Progenitor cell of endocrine pancreas (in vitro differentiated cells): ENCODE measurements at regions not wholly inside any gene's neighbourhood (a gene's known extent, or its start where the extent isn't known, plus 50 kb on each side); places are given as distances from the start of the nearest gene placed in this dataset.
"Not testable (repeated sequence)": the region's sequence is repeated elsewhere in the genome, so short reads cannot be mapped to it uniquely, and the experiment has no call there.

Experiments used
- DNase-seq: peaks from one replicate; pipeline ENCODE4 v3.0.0; 2021; ENCODE audit warnings: low spot score; ENCODE audit not compliant: unreplicated experiment
- H3K27ac Mint-ChIP-seq: 2 replicates; pipeline ENCODE4 v1.8.0; 2021; ENCODE audit warnings: mild to moderate bottlenecking, moderate library complexity, mixed read lengths
- H3K27me3 Mint-ChIP-seq: 2 replicates; pipeline ENCODE4 v1.8.0; 2021; ENCODE audit warnings: mixed read lengths
- H3K36me3 Mint-ChIP-seq: 2 replicates; pipeline ENCODE4 v1.8.0; 2022; ENCODE audit warnings: mixed read lengths; ENCODE audit not compliant: insufficient read depth
- H3K4me1 Mint-ChIP-seq: 2 replicates; pipeline ENCODE4 v1.8.0; 2021; ENCODE audit warnings: low read depth, mixed read lengths
- H3K4me3 Mint-ChIP-seq: 2 replicates; pipeline ENCODE4 v1.8.0; 2021; ENCODE audit warnings: low read depth, mild to moderate bottlenecking, moderate library complexity, mixed read lengths
- H3K9me3 Mint-ChIP-seq: 2 replicates; pipeline ENCODE4 v1.8.0; 2021; ENCODE audit warnings: low read depth, mixed read lengths
- CTCF ChIP-seq: fragments of 200-600 bp; sonication (generic); IDR thresholded peaks from one replicate; pipeline ENCODE4 v1.5.0; 2021; ENCODE audit warnings: antibody characterized with exemption, mild to moderate bottlenecking; ENCODE audit not compliant: unreplicated experiment

- H3K9me3 Mint-ChIP-seq = no peaks in the 10 kb centered on the region
- no peaks in the 10 kb centered on the region for H3K27me3 Mint-ChIP-seq
- H3K4me3 Mint-ChIP-seq = no peak overlapping the region
- no peak for TF ChIP-seq CTCF
- H3K27ac Mint-ChIP-seq = no peak overlapping the region
- DNase-seq = no peak
- H3K36me3 Mint-ChIP-seq = no peaks in the 10 kb centered on the region
- H3K4me1 Mint-ChIP-seq = peaks cover 10% of the 10 kb centered on the region
Observed at GRCh38 chr4:33831442-33832066, 2412.8 kb downstream of the ARAP2 start.

DNA sequence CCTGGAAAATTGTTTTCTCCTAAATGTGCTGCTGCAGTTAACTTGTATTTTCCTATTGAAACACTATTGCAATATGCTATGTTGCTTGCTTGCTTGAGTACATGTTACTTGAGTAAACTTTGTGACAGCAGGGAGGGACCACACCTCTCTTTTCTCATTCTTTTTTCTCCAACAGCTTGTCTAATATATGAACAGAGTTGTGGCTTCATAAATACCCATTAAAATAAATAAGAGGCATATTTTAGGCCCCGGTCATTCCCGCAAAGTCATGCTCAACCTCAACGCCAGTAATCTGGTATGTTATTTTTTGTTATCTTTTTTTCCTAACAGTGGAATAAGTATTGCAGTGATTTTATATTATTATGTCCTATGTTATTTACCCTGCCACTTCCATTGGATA lies 2408.6 kb downstream of the ARAP2 start:
- H3K36me3 Mint-ChIP-seq, H3K4me1 Mint-ChIP-seq, H3K27ac Mint-ChIP-seq, DNase-seq, H3K4me3 Mint-ChIP-seq, H3K9me3 Mint-ChIP-seq, H3K27me3 Mint-ChIP-seq: not testable (repeated sequence)

DNA sequence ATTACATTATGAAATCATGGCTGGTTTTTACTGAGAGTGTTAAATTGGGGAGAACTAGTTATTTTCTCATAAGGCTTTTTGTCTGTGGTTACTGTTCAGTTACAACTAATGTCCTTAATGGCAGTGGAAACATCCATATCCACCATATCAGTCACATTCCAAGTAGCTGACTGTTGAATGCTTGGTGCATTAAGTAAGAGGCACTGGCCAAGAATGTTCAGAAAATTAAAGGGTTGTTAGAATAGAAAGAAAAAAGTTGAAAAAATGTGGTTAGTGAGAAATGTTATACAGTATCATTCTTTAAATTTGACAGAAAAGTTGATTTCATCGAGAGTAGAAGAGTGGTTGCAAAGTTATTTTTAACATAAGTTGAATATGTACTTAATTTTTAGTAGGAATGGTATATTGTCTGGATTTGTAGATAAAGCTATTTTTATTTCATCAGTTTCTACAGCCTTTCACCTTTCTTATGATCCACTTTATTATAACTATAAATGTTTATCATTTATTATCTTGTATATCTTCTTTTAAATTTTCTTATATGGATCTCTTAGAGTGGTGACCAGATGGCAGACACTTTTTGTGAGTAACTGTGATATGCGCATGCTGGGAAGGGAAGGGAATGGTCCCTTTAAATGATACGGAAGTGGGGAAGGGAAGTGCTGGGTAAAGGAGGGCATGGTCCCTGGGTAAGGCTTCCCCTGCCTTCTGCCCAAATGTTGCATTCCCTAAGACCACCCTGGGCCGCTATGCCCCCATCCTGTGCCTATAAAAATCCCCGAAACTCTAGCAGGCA lies 2407.1 kb downstream of the ARAP2 start:
- Mint-ChIP-seq H3K27me3 (no peaks in the 10 kb centered on the region), H3K4me3 (no peak overlapping the region), H3K27ac (no peak overlapping the region), H3K36me3 (peaks cover 2% of the 10 kb centered on the region), H3K9me3 (peaks cover 6% of the 10 kb centered on the region), H3K4me1 (peaks cover 10% of the 10 kb centered on the region)
- no peak for DNase-seq
- TF ChIP-seq CTCF = no peak

GRCh38 chr4:33841120-33841519 lies 2403.2 kb downstream of the ARAP2 start:
- TF ChIP-seq CTCF = no peak
- H3K9me3 Mint-ChIP-seq = peaks cover 14% of the 10 kb centered on the region
- H3K36me3 Mint-ChIP-seq = peaks cover 2% of the 10 kb centered on the region
- H3K4me3 Mint-ChIP-seq = no peak overlapping the region
- no peaks in the 10 kb centered on the region for H3K27me3 Mint-ChIP-seq
- no peak for DNase-seq
- H3K27ac Mint-ChIP-seq = no peak overlapping the region
- H3K4me1 Mint-ChIP-seq = no peaks in the 10 kb centered on the region

DNA sequence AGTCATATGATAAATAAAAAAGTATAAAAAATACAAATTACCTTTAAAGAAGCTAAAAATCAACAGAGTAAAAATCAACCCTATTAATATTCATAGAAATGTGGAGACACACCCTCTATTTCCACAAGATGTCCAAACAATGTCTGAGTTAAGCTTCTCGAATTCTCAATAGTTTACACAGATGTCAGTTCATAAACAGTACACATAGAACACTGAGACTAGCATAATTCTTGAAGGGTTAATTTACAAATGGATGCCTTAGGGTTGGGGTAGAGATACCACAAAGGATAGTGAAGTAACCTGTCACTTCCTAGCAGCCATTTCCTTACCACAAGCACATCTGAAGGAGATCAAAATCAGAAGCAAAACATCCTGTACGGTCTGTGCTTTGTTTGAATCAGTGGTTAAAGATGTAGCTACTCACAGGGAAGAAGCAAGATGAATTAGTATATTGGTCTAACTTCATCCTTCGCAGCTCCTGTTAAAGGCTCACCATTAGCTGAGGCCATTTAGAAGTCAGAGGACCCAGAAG lies 2393.9 kb downstream of the ARAP2 start:
- no peak overlapping the region for H3K4me3 Mint-ChIP-seq
- peaks cover 27% of the 10 kb centered on the region for H3K9me3 Mint-ChIP-seq
- no peak for TF ChIP-seq CTCF
- no peaks in the 10 kb centered on the region for H3K27me3 Mint-ChIP-seq
- H3K36me3 Mint-ChIP-seq = no peaks in the 10 kb centered on the region
- H3K4me1 Mint-ChIP-seq = no peaks in the 10 kb centered on the region
- H3K27ac Mint-ChIP-seq = no peak overlapping the region
- no peak for DNase-seq

DNA sequence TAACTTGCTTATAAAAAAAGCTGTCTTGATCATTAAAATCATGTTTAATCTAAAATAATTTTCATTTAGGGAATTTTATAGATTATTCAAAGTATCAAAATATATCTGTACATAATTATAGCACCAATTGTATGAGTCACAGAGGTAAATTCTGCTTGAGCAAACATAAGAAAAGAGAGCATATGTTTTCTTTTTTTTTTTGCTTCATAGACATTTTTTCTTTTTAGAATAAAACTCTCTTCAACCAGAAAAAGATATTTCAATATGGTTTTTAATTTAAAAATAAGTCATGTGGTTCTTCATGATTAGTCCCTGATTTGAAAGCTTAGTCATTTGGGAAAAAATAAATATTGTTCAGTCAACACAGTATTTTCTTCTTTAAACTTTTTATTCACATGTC lies 2390.6 kb downstream of the ARAP2 start:
- H3K27me3 Mint-ChIP-seq, H3K9me3 Mint-ChIP-seq, H3K27ac Mint-ChIP-seq, DNase-seq, H3K4me1 Mint-ChIP-seq, H3K4me3 Mint-ChIP-seq, H3K36me3 Mint-ChIP-seq: not testable (repeated sequence)
